Fibroblast of skin of right quadriceps (primary cell): ENCODE measurements at regions not wholly inside any gene's neighbourhood (a gene's known extent, or its start where the extent isn't known, plus 50 kb on each side); places are given as distances from the start of the nearest gene placed in this dataset.
A peak's percentile ranks its signal among the peaks of the same experiment; 100 is the strongest.
"Not testable (repeated sequence)": the region's sequence is repeated elsewhere in the genome, so short reads cannot be mapped to it uniquely, and the experiment has no call there.

ENCODE experiments used
- DNase-seq: peaks from one replicate; pipeline ENCODE4 v3.0.0-alpha.2; 2013

DNA sequence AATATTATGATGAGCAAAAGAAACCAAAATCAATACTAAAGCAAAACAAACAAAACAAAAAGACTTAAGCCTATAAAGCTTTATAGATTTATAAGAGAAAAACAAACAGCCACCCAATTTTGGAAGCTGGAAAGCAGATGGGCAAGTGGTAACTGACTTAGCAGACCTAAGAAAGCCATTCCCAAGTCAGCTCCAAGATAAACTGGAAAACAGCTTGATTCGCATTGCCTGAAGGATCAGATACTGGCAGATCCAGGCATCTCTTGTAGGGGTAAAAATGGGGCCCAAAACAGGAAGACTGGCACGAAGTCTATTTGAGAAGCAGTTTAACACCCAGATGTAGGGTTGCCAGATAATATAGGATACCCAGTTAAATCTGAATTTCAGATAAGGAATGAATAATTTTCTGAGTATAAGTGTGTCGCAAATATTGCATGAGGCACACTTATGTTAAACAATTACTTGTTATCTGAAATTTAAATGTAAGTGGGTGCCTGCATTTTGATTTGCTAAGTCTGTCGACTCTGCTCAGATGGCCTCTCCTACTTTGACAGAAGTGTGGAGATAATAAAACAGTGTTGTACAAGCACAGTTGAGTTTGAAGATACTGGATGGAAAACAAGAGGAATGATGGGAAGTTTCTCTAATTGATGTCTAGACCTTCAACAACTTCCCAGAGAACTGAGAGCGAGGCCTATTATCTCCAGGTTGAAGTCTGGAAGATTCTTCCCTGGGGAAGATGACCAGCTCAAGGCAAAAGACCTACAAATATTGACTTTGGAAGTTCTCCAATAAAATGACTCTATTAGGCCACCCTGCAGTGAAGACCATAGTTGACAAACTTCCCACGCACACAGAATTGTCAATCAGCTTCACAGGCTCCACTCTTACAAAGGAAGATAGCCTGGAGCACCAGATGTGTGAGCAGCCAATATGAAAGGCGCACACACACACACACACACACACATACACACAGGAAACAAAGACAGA lies 113.4 kb downstream of the FAM50B start:
- no peak for DNase-seq

DNA sequence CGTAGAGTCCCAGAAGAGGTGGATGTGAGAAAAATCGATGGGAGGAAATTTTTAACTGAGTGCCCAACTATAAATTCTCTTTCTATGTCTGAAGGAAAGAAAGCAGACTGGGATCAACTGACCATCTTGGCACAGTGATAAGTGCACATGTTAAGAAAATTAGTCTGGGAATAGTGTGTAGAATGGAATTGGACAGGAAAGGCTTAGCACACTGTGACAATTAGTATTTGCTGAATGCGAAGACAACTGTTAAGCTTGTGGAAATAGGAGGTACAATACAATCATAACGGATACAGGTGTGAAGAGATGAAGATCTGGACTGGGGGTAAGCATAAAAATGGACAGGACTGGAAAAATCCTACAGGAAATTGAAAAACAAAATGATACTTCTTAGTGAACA lies 114.3 kb downstream of the FAM50B start:
- DNase-seq: no peak

DNA sequence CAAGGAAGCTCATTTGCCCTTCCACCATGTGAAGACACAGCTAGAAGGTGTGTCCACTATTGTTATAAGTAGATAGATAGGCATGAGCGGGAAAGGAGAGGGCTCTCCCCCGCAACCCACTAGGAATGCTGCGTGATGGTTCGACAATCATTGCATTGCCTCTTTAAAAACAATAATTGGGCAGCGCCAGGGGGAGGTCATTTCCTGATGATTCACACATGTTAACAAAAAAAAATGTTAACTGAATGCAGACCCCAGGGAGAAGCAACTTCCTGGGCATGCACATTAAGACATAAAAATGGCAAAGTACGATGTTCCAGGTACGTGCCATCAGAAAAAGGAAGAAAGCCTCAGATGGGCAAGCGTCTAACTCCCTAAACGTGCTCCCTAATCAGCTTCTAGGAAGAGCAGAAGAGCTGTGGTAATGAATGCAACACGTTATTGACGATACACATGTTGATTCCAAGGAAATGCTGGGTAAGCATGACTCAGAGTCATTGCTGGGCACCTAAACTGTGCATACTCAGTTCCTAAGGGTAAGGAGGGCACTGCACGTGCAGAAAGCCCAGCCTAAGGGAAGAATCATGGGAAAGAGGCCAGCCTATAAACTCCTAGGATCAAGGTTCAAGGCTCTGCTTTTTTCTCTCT lies 113.7 kb downstream of the FAM217A start:
- peak; percentile 42 for DNase-seq

DNA sequence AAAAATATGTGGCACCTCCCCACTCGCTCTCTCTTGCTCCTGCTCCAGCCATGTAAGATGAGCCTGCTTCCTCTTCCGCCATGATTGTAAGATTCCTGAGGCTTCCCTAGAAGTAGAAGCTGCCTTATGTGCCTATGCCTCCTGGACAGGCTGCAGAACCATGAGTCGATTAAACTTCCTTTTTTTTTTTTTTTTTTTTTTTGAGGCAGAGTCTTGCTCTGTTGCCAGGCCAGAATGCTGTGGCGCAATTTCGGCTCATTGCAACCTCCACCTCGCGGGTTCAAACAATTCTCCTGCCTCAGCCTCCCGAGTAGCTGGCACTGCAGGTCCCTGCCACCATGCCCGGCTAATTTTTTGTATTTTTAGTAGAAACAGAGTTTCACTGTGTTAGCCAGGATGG lies 112.5 kb downstream of the FAM217A start:
- no peak for DNase-seq

DNA sequence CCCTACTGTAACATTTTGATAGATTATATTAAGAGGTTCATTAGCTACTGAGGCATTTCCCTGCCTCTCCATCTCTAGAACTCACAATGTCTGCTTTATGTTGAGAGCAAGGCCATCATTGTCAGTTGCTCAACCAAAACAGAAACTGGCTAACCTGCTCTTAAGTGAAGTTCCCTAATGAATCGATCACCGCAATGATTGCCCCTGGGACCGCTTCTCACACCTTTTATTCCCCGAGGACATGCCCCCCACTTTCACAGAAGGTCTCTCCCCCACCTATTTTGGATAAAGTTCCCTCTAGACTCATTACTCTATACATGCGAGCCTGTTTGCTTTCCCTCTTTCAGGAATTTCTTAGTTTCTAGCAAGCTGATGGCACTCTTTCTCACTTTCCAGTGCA lies 108.8 kb downstream of the FAM217A start:
- DNase-seq: no peak

DNA sequence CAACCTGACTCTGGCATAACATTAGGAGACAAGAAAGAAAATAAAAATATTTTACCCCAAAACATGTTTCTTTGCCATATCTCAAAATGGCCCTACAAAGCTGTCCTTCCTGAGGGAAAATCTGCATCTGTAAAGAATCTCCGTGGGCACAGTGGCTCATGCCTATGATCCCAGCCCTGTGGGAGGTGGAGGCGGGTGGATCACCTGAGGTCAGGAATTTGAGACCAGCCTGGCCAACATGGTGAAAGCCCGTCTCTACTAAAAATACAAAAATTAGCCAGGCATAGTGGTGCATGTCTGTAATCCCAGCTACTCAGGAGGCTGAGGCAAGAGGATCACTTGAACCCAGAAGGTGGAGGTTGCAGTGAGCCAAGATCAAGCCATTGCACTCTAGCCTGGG lies 105.8 kb downstream of the FAM217A start:
- DNase-seq: not testable (repeated sequence)

DNA sequence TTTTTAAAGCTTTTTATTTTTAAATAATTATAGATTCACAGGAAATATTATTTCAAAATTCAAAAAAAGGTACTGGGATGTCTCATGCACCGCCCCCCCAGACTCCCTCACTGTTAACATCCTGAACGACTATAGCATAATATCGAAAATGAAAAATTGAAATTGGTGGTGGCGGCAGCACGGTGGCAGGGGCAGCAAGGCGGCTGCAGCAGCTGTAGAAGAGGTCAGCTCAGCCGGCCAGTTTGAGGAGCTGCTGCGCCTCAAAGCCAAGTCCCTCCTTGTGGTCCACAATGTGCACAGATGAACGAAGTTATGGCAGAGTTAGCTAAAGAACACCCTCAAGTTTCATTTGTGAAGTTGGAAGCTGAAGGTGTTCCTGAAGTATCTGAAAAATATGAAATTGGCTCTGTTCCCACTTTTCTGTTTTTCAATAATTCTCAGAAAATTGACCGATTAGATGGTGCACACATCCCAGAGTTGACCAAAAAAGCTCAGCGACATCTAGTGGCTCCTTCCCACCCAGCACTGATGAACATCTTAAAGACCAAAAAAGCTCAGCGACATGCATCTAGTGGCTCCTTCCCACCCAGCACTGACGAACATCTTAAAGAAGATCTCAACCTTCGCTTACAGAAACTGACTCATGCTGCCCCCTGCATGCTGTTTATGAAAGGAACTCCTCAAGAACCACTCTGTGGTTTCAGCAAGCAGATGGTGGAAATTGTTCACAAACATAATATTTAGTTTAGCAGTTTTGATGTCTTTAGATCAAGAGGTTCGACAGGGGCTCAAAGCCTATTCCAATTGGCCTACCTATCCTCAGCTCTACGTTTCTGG lies 100.8 kb downstream of the FAM217A start:
- peak; percentile 91 for DNase-seq

DNA sequence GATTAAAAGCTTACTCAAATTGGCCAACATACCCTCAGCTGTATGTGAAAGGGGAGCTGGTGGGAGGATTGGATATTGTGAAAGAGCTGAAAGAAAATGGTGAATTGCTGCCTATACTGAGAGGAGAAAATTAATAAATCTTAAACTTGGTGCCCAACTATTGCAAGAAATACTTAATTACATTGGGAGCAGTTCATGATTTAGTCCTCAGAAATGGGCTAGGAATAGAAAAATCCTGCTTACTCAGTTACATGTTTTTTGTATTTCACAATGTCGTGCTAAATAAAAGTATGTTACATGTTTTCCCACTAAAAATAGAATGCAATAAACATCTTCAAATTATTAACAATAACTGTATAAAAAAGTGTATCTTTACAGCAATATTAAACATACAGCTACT lies 100.0 kb downstream of the FAM217A start:
- not testable (repeated sequence) for DNase-seq

DNA sequence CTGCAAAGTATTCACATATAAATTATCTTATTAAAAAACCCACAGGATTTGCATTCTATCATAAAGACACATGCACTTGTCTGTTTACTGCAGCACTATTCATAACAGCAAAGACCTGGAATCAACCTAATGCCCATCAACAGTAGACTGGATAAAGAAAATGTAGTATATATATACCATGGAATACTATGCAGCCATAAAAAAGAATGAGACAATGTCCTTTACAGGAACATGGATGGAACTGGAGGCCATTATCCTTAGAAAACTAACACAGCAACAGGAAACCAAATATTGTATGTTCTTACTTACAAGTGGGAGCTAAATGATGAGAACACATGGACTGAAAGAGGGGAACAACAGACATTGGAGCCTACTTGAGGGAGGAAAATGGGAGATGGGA lies 97.0 kb downstream of the FAM217A start:
- DNase-seq: no peak

DNA sequence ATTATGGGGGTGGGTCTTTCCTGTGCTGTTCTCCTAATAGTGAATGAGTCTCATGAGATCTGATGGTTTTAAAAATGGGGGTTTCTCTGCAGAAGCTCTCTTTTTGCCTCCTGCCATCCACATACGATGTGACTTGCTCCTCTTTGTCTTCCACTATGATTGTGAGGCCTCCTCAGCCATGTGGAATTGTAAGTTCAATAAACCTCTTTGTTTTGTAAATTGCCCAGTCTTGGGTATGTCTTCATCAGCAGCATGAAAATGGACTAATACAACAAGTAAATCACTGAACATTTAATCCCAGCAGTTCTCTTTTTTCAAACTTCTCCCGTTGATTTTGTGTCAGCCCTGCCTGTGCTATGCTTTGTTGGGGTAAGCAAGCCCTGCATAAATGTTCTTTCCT lies 95.2 kb downstream of the FAM217A start:
- no peak for DNase-seq

DNA sequence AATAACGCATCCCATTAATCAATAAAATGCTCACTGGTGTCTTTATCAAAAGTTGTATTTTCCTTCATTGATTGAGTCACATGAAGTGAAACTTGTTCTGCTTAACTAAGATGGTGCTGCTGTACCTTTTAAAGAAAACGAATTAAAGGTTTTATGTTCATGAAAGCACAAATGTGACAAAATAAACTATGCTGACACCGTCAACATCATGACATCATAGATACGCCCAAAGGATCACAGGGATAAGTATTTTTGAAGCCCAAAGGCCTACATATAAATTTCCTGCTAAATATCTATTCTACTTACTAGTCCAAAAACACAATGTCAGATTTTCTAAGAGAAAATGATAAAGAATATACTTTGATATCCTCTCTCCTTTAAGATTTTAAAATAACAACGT lies 94.4 kb downstream of the FAM217A start:
- DNase-seq: no peak

DNA sequence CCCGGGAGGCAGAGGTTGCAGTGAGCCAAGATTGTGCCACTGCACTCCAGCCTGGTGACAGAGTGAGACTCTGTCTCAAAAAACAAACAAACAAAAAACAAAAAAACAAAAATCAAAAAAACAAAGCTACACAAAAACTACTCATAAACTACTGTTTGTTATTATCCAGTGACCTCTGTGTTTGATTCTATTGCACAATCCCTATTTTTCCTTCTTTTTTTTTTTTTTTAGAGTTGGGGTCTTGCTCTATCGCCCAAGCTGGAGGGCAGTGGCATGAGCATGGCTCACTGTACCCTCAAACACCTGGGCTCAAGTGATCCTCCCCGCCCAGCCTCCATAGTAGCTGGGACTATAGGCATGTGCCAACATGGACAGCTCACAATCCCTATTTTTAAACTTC lies 92.7 kb downstream of the FAM217A start:
- DNase-seq: no peak

DNA sequence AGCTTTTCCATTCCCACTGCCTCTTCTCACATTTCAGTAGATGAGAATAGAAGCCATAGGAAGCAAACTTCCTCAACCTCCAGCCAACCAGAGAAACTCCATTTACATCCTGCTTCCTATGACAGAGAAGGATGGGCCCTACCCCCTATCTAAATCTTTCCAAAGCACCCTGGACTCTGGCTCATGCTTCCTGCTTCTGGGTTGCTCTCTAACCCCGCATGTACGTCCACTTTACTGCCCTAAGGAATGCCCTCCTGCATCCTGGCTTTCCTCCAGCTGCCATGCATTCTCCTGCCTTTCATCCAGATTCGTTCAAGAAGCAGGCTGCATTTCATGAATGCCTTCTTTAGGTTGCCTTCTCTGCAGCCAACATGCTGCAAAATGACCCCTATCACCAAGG lies 91.9 kb downstream of the FAM217A start:
- peak; percentile 21 for DNase-seq

DNA sequence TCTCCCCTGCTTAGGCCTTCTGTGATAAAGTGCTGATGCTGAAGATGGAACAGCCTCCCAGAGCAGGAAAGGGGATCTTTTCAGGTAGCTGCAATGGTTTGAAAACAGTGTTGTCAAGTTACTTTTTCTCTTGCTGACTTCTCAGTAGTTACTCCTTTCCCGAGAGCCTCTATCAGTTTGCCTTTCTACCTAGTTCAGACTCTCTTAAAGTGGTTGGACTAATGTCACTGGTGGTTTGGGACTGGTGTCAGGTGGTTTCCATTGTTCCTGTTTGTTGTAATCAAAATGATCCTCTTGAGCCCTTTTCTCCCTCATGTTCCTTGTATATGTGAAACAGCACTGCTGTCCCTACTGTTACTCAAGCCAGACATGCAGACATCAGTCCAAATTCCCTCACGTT lies 91.4 kb downstream of the FAM217A start:
- no peak for DNase-seq

DNA sequence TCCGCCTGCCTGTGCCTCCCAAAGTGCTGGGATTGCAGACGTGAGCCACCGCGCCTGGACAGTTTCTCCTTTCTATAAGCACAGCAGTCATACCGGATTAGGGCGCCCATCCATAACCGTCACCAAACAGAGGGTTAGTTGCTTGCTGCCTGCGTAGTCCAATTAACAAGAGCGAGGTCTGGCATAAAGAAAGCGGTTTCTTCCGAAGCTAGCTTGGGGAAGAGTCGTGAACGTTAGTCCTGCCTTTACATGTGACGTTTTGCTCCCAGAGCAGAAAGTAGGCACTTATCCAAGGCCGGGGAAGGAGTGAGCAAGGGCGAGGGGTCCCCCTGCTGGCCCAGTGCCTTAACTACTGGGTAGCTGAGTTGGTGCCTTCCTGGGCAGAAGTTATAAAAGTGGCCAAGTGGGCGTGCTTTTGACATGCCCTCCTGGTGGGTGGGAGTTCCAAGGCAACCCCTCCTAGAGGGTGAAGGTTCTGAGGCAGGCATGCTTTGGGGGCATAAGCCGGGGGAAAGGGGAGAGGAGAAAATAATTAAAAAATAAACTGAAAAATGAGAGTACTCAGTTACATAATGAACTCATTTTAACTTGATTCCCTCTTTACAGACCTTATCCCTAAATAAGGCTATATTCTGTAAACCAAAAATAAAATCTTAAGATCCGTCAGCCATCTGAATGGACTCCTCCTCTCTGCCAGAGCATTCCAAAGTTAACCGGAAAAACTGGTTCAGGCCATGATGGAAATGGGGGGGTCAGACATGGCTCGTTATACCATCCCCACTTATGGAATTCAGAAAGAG lies 88.0 kb downstream of the FAM217A start:
- DNase-seq: peak; percentile 88

DNA sequence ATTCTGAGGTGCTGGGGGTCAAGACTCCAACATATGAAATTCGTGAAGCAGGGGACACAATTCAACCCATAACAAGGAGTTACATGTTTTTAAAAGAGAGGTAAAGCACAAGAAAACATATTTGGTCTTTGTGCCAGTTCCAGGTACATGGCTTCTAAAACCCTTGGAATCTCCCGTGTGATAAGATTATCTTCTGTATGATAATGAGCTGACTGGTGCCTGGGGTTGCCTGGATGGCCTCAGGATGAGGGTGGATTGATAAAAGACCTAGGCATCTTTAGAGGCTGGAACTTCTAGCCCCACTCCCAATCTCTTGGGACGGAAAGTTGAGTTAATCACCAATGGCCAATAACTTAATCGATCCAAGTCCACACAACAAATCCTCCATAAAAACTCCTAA lies 87.0 kb downstream of the FAM217A start:
- DNase-seq: no peak

DNA sequence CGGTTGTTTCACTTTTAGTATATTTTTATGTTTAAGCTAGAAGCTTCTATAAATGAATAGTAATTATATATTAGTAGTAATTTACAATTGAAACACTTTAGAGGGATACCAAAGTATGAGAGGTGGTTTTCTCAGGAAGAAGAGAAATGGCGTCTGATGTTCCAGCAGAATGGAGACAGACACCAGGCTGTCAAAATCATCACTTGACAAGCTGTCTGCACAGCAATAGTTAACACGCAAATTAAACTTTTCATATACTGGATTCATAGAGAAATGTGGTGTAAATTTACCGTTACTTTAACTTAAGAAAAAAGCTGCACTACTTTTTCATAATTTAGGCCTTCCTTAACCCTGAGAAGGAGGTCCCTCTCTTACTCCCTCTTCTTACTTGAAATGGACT lies 82.6 kb downstream of the FAM217A start:
- no peak for DNase-seq

DNA sequence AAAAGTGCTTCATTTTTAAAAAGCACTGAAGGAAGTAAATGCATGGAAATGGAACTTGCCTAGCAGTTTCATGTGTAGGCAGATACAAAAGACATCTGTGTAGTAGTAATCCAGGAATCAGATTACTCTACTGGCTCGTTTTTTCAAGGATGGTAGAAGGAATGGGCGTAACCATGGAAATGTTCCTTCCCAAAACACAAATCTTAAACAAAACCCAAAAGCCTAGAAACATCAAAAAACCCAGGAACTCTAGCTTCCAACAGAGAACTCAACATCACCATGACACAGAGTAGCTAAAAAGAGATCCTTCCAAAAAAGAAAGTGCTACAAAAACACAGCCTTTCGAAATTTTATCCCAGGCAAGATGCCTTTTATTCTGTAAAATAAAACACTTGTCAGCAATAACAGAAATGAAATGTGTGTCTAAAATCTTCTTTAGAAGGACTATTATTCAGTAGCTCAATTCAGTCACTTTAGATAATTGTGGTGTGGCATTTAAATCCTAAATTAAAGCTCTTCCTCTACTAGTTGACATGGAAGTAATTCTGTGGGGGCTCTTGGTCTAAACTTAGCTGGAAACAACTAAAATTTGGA lies 81.7 kb downstream of the FAM217A start:
- DNase-seq: peak; percentile 56

DNA sequence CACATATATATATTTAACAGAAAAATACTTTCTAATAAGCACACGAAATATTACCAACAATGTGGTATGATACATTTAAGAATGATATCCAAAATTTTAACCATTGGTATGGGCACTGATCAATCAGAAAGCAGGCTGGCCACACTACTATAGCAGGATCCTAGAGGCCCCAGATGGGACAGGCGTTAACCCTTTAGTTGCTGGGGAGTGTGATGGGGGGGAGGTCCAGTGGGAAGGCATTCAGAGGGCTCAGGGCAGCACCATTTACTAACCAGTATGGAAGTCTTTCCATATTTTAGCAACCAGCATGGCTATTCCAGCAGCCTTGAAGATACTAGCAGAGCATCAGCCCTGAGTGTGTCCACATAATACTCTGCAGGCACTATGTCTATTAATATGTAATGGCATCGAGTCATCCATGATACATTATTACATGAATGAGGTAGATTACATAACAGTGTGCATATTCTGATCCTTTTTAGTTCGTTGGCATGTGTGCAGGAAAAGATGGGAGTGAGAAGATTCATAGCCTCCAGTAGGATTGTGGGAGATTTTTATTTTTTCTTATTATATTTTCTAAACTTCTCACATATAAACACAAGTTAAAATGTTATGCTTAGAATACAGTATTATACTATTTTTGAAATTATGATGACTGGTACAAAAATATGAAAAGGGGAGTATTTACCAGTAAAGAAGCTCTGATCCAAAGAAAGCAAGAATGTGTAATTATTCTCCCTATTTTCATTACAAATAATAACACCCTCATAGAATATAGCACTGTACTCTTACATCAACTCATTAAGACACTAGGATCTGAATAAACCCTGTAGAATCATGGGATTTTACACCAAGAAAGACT lies 78.9 kb downstream of the FAM217A start:
- no peak for DNase-seq

DNA sequence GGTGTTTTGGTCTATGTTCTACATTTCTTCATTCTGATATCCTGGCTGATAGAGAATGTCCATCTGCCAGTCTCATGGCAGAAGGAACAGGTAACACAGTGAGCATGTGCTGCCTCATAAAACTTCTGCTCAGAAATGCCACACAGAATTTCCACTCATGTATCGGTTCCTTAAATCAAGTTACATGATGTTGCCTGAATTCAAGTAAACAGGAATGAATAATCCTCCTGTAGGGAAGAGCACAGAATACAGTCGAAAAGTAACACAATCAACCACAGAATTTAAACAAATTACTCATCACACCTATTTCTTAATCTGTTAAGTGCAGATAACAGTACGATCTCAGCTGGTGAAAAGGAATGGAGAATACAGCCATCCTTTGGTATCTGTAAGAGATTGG lies 74.7 kb downstream of the FAM217A start:
- no peak for DNase-seq
